Sigmoid colon (tissue), 4 donors: ENCODE measurements at regions not wholly inside any gene's neighbourhood (a gene's known extent, or its start where the extent isn't known, plus 50 kb on each side); places are given as distances from the start of the nearest gene placed in this dataset.

ENCODE experiments used
- CTCF ChIP-seq, 4 experiments: fragments of 450-650 bp in 3 of 4; fragments of 200-600 bp in 1 of 4; IDR thresholded peaks; one replicate each; pipeline ENCODE4 v1.5.1; 2016 to 2019; ENCODE audit warnings: antibody characterized with exemption in 4 of 4, mild to moderate bottlenecking in 3 of 4, moderate library complexity in 2 of 4
- EP300 ChIP-seq, 4 donors: sonication (generic); formaldehyde crosslinking; IDR thresholded peaks; one replicate each; pipeline ENCODE4 v1.6.1; 2017; ENCODE audit warnings: antibody characterized with exemption in 4 of 4
- POLR2A ChIP-seq, 2 donors: fragments of 450-650 bp; IDR thresholded peaks; one replicate each; pipeline ENCODE4 v1.6.1; 2016; ENCODE audit warnings: antibody characterized with exemption in 2 of 2, mild to moderate bottlenecking in 2 of 2, moderate library complexity in 2 of 2

- TF ChIP-seq CTCF (IDR thresholded peaks at IDR 0.05) = peak in 2 of 4 experiments; percentile 37 to 49
- TF ChIP-seq POLR2A (IDR thresholded peaks at IDR 0.05) = no peak
- TF ChIP-seq EP300 (IDR thresholded peaks at IDR 0.05) = no peak
These were observed 467.5 kb downstream of the PTPRU start for GRCh38 chr1:29703596-29704370.
